Activated B cell treated with CpG ODN at 0.5 μM for 24 hours (primary cell): ENCODE measurements at regions not wholly inside any gene's neighbourhood (a gene's known extent, or its start where the extent isn't known, plus 50 kb on each side); places are given as distances from the start of the nearest gene placed in this dataset.
"Not testable (repeated sequence)": the region's sequence is repeated elsewhere in the genome, so short reads cannot be mapped to it uniquely, and the experiment has no call there.

Experiments
- ATAC-seq: fragments of 200-7000 bp; cut with Tn5 transposase; one replicate; pipeline ENCODE4 v1.10.0; 2021; ENCODE audit warnings: low read depth, mild to moderate bottlenecking, moderate library complexity
- CTCF ChIA-PET: fragments of 350-600 bp; sonication (Branson Sonifier 250); formaldehyde crosslinking; loops from one replicate; lab custom pipeline; 2021; ENCODE audit warnings: antibody characterized with exemption; lab: Charles Lee
- POLR2A ChIA-PET: fragments of 350-600 bp; sonication (Branson Sonifier 250); formaldehyde crosslinking; loops from one replicate; lab custom pipeline; 2021; ENCODE audit warnings: antibody characterized with exemption; lab: Charles Lee
- DNase-seq: peaks from one replicate; pipeline ENCODE4 v3.0.0; 2022
- H3K27ac Mint-ChIP-seq: one replicate; pipeline ENCODE4 v1.8.0; 2020; ENCODE audit warnings: mixed read lengths
- H3K27me3 Mint-ChIP-seq: one replicate; pipeline ENCODE4 v1.8.0; 2021; ENCODE audit warnings: mixed read lengths
- H3K36me3 Mint-ChIP-seq: one replicate; pipeline ENCODE4 v1.8.0; 2021; ENCODE audit warnings: low read depth, mixed read lengths
- H3K4me1 Mint-ChIP-seq: one replicate; pipeline ENCODE4 v1.8.0; 2021; ENCODE audit warnings: mixed read lengths
- H3K4me3 Mint-ChIP-seq: one replicate; pipeline ENCODE4 v1.8.0; 2020; ENCODE audit warnings: mild to moderate bottlenecking, mixed read lengths
- H3K9me3 Mint-ChIP-seq: one replicate; pipeline ENCODE4 v1.8.0; 2020; ENCODE audit warnings: mixed read lengths
- intact Hi-C: fragments of 100-400 bp; cut with micrococcal nuclease; formaldehyde crosslinking; loops from one replicate; pipeline ENCODE4 v1.15.1; 2024
- TF ChIP-seq, protein P1 (sequence below): fragments of 200-600 bp; IDR thresholded peaks from one replicate; pipeline ENCODE4 v1.8.0; 2022; ENCODE audit warnings: antibody characterized with exemption, mild to moderate bottlenecking

DNA sequence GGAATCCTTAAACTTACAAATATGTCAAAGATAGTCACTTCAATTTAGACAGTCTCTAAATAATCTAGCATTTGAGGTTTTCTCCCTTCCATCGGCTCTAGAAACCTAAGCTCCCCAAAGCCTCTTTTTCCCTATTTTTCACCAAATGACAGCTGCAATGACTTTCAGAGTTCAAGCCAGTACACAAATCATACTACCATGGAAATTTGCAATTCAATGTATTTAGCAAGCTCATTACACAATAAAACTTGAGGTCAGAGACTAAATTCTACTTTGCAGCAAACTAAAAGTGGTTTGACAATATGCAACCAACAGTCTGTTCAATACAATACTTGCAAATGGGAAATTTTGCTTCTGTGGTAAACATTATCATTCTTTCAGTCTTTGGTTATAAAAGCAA is 80.3 kb downstream of the SKIDA1 start:
- Mint-ChIP-seq H3K9me3 (no peaks in the 10 kb centered on the region), H3K36me3 (no peaks in the 10 kb centered on the region), H3K27me3 (no peaks in the 10 kb centered on the region), H3K27ac (no peak overlapping the region), H3K4me3 (no peak overlapping the region), H3K4me1 (no peaks in the 10 kb centered on the region)
- TF ChIP-seq, protein P1, sequence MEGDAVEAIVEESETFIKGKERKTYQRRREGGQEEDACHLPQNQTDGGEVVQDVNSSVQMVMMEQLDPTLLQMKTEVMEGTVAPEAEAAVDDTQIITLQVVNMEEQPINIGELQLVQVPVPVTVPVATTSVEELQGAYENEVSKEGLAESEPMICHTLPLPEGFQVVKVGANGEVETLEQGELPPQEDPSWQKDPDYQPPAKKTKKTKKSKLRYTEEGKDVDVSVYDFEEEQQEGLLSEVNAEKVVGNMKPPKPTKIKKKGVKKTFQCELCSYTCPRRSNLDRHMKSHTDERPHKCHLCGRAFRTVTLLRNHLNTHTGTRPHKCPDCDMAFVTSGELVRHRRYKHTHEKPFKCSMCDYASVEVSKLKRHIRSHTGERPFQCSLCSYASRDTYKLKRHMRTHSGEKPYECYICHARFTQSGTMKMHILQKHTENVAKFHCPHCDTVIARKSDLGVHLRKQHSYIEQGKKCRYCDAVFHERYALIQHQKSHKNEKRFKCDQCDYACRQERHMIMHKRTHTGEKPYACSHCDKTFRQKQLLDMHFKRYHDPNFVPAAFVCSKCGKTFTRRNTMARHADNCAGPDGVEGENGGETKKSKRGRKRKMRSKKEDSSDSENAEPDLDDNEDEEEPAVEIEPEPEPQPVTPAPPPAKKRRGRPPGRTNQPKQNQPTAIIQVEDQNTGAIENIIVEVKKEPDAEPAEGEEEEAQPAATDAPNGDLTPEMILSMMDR: no peak
- DNase-seq (no peak), ATAC-seq (no peak)
- POLR2A ChIA-PET: no interaction called here
- intact Hi-C loops: no loop called here
- CTCF ChIA-PET: no interaction called here

DNA sequence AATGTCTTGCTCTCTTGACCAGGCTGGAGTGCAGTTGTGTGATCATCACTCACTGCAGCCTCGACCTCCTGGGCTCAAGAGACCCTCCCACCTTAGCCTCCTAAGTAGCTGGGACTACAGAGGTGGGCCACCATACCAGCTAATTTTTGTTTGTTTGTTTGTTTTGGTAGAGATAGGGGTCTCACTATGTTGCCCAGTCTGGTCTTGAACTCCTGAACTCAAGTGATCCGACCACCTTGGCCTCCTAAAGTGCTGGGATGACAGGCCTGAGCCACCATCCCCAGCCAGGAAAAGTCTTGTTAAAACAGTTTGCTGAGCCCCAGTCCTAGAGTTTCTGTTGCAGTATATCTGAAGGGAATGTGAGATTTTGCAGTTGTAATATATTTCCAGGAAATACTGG is 83.9 kb downstream of the SKIDA1 start:
- intact Hi-C loops: no loop called here
- Mint-ChIP-seq H3K27ac (no peak overlapping the region), H3K4me3 (no peak overlapping the region), H3K36me3 (no peaks in the 10 kb centered on the region), H3K27me3 (no peaks in the 10 kb centered on the region), H3K9me3 (no peaks in the 10 kb centered on the region), H3K4me1 (no peaks in the 10 kb centered on the region)
- TF ChIP-seq, protein P1: no peak
- DNase-seq: no peak
- ChIA-PET POLR2A (no interaction called here), CTCF (no interaction called here)
- no peak for ATAC-seq

DNA sequence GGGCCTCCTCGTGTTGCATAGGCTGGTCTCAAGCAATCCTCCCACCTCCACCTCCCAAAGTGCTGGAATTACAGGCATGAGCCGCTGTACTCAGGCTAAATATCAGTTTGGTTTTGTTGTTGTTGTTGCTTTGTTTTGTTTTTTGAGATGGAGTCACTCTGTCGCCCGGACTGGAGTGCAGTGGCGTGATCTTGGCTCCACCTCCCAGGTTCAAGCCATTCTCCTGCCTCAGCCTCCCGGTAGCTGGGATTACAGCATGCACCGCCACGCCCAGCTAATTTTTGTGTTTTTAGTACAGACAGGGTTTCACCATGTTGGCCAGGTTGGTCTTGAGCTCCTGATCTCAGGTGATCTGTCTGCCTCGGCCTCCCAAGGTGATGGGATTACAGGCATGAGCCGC is 86.6 kb downstream of the SKIDA1 start:
- H3K4me3 Mint-ChIP-seq, H3K9me3 Mint-ChIP-seq, ATAC-seq, H3K36me3 Mint-ChIP-seq, DNase-seq, H3K27me3 Mint-ChIP-seq, intact Hi-C loops, CTCF ChIA-PET, H3K4me1 Mint-ChIP-seq, H3K27ac Mint-ChIP-seq: not testable (repeated sequence)
- POLR2A ChIA-PET: interaction anchor here (0.7 kb wide), 1 partner anchor 150 kb away, joined by 9 read pairs; no protein-coding TSS in a partner anchor

DNA sequence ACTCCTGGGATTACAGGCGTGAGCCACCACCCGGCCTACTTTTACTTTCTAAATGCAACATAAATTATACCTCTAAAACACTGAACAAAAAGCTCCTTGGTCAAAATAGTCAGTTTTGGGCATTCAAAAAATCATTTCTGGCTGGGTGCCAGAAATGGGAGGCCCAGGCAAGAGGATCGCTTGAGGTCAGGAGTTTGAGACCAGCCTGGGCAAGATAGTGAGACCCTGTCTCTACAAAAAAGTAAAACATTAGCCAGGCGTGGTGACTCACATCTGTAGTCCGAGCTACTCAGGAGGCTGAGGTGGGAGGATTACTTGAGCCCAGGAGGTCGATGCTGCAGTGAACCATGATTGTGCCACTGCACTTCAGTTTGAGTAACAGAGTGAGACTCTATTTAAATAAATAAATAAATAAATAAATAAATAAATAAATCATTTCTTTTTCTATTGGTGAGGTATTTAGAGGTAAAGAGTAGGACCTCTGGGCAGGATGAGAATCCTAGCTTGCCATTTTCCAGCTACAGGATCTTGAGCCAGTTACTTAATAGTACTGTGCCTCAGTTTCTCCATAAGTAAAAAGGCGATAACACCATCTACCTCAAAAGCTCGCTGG is 87.6 kb downstream of the SKIDA1 start:
- intact Hi-C loops: no loop called here
- POLR2A ChIA-PET: no interaction called here
- no peaks in the 10 kb centered on the region for H3K36me3 Mint-ChIP-seq
- H3K27ac Mint-ChIP-seq: no peak overlapping the region
- DNase-seq (no peak), ATAC-seq (no peak)
- CTCF ChIA-PET: no interaction called here
- peaks cover 8% of the 10 kb centered on the region for H3K27me3 Mint-ChIP-seq
- TF ChIP-seq, protein P1: no peak
- H3K4me1 Mint-ChIP-seq: no peaks in the 10 kb centered on the region
- no peak overlapping the region for H3K4me3 Mint-ChIP-seq
- H3K9me3 Mint-ChIP-seq: no peaks in the 10 kb centered on the region

DNA sequence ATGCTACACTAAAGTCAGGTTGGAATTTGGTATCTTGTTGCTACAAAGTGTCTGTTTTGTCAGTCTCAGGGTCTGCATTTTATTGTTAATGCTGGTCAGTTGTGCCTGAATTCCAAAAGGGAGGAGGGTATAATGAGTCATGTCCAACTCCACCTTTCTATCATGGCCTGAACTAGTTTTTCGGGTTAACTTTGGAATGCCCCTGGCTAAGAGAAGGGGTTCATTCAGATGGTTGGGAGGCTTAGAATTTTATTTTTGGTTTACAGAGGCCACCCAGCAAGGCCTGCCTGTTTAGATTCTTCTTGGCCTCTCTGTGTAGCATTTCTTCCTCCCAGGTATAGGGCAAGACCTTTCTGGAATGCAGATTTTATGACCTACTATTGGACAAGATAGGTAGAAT is 93.2 kb downstream of the SKIDA1 start:
- CTCF ChIA-PET: no interaction called here
- H3K27ac Mint-ChIP-seq: no peak overlapping the region
- peaks cover 8% of the 10 kb centered on the region for H3K27me3 Mint-ChIP-seq
- ATAC-seq: no peak
- no peak for DNase-seq
- TF ChIP-seq, protein P1: no peak
- intact Hi-C loops: no loop called here
- POLR2A ChIA-PET: no interaction called here
- no peaks in the 10 kb centered on the region for H3K36me3 Mint-ChIP-seq
- H3K9me3 Mint-ChIP-seq: peaks cover 2% of the 10 kb centered on the region
- no peak overlapping the region for H3K4me3 Mint-ChIP-seq
- H3K4me1 Mint-ChIP-seq: no peaks in the 10 kb centered on the region

DNA sequence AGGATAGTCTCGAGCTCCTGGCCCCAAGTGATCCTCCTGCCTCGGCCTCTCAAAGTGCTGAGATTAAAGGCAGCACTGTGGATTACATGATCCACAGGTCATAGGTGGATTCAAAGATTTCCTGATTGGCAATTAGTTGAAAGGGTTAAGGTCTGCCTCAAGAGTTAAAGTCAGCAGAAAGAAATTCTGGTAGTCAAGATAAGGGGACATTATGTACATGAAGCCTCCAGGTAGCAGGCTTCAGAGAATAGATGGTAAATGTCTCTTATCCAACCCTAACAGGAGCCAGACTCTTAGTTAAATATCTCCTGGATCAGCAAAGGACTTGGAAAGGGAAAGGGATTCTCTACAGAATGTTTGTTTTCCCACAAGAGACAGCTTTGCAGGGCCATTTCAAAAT is 93.7 kb downstream of the SKIDA1 start:
- H3K4me1 Mint-ChIP-seq: no peaks in the 10 kb centered on the region
- H3K4me3 Mint-ChIP-seq: no peak overlapping the region
- ATAC-seq (no peak), DNase-seq (no peak)
- H3K9me3 Mint-ChIP-seq: peaks cover 2% of the 10 kb centered on the region
- ChIA-PET POLR2A (no interaction called here), CTCF (no interaction called here)
- intact Hi-C loops: no loop called here
- TF ChIP-seq, protein P1: no peak
- no peak overlapping the region for H3K27ac Mint-ChIP-seq
- peaks cover 8% of the 10 kb centered on the region for H3K27me3 Mint-ChIP-seq
- no peaks in the 10 kb centered on the region for H3K36me3 Mint-ChIP-seq
